ACHN (cell line): ENCODE measurements at regions not wholly inside any gene's neighbourhood (a gene's known extent, or its start where the extent isn't known, plus 50 kb on each side); places are given as distances from the start of the nearest gene placed in this dataset.
"Not testable (repeated sequence)": the region's sequence is repeated elsewhere in the genome, so short reads cannot be mapped to it uniquely, and the experiment has no call there.

Source experiments
- DNase-seq: peaks from one replicate; pipeline ENCODE4 v3.0.0-alpha.2; 2015
- in situ Hi-C: cut with HindIII; loops from 2 replicates; pipeline ENCODE4 v1.10.0; 2017; ENCODE audit warnings: low sequenced_read_pairs, low pct_ligation_motif_present, low pct_unique_long_range_greater_than_20kb

DNA sequence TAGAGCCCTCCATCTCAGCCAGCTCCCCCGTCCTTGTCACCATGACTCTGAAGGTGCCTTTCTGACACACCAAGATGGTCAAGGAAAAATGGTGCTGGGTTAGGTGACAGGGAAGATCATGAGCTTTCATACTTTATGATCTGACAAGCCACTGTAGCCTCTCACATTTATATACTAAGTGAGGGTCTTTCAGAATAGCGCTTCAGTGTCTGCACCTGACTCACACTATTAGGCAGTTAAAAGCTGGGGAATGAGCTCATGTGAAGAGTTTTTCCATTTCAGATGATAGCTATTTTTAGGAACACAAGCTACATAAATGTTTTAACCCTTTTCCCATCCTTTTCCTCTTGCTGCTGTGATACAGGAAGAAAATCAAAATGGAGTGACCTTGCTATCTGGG, 101.1 kb downstream of the FAM72B start:
- DNase-seq, in situ Hi-C loops: not testable (repeated sequence)

DNA sequence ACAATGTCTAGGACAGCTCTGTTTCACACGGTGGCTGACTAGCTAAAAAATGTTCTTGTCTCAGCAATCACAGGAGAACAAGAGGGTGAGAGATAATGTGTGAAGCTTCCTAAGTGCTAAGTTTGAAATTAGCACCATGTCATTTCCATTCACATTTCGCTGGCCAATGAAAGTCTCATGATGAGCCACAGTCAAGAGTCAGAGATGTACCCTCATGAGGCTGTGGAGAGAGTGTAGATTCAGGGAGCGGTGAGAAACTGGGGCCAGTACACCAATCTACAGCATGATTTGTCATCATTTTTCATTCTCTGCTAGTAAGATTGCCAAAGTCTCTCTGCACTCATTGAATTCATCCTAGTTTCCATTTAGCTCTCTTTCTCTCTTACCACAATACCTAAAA, 97.9 kb downstream of the FAM72B start:
- in situ Hi-C loops, DNase-seq: not testable (repeated sequence)

DNA sequence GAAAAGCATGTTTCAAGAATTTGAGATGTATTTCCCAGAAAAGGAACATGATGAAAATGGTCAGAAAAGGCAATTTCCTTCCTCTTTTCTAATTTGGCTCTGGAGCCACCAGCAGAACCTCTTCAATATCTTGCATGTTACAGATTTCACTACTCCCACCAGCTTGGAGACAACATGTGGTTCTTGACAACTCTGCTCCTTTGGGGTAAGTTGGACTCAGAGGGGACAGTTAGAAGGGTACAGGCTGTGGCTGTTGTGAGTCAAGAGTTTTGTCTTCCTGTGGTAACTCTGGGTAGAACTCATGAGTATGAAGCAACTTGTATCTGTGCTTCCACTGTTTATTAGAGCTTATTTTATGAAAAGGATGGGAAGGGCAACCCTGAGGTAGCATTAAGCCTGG, 96.9 kb downstream of the FAM72B start:
- DNase-seq, in situ Hi-C loops: not testable (repeated sequence)

DNA sequence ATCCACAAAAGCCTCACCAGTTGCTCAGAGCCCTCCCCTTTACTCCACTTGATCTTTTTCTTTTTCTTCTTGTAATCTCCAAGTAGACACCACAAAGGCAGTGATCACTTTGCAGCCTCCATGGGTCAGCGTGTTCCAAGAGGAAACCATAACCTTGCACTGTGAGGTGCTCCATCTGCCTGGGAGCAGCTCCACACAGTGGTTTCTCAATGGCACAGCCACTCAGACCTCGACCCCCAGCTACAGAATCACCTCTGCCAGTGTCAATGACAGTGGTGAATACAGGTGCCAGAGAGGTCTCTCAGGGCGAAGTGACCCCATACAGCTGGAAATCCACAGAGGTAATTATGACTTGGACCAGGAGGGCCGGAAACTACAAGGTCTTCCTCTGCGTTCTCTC, 95.6 kb downstream of the FAM72B start:
- in situ Hi-C loops, DNase-seq: not testable (repeated sequence)

DNA sequence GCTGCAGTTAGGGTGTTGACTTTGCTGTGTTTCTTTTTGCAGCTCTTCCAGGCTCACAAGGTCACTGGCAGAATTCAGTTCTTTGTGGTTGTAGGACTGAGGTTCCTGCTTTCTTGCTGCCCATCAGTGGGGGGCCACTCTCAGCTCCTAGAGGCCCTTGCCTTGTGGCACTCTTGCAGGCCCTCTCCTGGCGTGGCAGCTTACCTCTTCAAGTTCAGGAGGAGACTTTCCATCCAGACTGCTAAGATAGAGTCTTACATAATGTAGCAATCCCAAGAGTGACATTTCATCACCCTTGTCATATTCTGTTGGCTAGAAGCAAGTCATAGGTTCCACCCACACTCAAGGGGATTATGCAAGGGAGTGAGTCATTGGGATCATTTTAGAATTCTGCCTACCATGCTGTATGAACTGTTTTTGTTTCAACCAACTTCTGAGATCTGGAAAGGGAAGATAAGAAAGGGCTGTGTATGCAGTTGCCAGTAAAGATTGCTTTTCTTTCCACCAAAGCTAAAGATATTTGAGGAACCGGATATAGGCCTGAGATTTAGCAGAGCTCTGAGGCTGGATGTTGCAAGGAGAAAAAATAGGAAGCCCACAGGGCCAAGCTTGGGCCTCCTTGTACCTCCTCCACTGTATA, 91.7 kb downstream of the FAM72B start:
- in situ Hi-C loops, DNase-seq: not testable (repeated sequence)

DNA sequence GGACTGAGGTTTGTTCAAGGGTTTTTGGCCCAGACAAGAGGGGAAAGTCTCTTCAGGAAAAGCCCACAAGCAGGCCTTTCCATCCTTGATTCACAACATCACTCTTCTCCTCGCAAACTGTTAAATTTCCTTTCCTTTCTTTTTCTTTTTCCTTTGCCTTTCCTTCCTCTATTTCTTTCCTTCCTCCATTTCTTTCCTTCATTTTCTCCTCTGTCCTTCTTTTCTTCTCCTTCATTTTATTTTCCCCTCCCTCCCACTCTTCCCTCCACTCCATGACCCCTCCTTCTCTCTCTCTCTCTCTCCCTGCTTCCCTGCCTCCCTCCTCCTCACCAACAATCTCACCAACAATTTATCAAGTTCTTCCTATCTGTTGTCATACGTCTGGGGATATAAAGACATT, 89.1 kb downstream of the FAM72B start:
- in situ Hi-C loops, DNase-seq: not testable (repeated sequence)

DNA sequence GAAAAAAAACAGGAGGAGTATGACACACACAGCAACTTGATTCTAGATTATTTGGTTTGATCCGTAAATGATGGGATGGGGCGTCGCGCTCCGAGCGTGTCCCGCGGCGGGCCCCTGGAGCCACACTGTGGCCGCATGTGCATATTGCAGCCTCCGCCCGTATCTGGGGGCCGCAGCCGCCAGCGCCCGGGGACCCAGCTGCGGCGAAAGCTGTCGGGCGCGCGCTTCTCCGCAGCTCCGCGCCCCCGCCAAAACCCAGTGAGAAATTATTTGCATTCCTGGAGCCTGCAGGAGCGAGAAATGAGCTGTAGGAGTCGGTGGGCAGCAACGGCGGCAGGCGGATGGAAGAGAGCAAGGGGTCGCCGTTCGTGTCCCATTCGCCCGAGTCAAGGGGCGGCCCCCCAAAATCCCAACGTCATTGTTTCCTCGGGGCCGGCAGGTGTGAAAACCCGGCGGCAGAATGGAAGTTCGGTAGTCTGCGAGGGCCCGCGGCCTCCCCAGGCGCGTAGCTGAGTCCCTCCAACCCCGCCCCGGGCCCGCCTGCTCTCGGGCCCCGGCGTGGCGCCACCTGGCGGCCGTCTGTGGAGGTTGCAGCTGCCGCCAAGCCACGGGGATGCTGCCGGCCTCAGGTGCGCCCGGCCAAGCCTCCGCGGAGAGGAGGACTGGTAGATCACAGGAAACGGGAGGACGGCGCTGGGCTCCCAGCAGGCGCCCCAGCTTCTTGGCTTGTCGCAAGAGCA, 86.8 kb downstream of the FAM72B start:
- DNase-seq = peak; percentile 58
- in situ Hi-C loops = not testable (repeated sequence)

DNA sequence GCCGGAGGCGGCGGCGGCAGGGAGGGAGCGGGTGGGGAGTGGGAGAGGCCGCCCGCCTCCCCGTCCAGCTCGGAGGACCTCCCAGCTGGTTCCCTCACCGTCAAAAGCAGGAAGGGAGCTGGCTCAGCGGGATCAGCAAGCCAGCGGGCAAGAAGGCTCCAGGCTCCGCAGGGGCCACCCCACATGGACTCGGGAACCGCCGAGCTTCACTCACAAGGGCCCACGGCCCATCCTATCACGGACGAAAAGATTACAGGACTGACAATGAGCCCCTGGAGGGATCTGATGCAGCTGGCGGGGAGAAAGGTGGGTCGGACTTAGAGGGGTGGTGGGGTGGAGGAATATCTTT, 86.3 kb downstream of the FAM72B start:
- DNase-seq, in situ Hi-C loops: not testable (repeated sequence)

DNA sequence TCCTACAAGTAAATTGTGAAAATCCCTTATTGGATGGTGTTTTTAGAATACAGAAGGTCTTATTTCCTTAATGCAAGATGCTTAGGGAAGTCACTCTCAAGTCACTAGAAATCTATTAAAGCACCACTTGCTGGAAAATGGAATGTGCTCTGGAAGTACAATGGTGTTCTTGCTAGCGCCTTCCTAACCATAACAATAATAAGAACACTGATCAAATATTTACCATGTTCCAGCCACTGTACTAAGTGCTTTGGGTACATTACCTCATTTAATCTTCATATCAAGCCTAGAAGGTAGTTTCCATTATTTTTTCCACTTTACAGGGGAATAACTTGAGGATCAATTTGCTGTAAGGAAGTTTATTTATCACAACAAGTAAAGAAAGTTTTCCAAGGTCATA, 75.1 kb downstream of the FAM72B start:
- in situ Hi-C loops, DNase-seq: not testable (repeated sequence)

DNA sequence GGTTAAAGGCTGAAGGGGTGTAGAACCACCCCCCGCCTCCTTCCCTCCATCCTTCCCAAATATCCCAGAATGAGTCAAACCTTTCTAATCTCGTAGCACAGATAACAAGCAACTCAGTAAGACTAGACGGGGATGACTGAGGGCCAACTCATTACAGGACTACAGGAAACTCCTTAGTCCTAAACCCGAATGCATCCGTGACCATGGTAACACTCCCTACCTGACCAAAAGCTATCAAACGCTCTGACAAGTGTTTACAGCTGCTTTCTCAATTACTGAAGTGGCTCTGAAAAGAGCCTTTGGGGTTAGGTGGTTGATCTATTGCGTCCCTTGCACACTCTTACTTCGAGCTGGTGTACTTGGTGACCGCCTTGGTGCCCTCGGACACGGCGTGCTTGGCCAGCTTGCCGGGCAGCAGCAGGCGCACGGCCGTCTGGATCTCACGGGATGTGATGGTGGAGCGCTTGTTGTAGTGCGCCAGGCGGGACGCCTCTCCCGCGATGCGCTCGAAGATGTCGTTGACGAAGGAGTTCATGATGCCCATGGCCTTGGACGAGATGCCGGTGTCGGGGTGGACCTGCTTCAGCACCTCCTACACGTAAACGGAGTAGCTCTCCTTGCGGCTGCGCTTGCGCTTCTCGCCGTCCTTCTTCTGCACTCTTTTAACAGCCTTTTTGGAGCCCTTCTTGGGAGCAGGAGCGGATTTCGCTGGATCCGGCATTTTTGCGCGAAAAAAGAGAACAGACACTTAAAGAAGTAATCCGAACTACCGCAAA, 67.4 kb downstream of the FAM72B start:
- in situ Hi-C loops, DNase-seq: not testable (repeated sequence)

DNA sequence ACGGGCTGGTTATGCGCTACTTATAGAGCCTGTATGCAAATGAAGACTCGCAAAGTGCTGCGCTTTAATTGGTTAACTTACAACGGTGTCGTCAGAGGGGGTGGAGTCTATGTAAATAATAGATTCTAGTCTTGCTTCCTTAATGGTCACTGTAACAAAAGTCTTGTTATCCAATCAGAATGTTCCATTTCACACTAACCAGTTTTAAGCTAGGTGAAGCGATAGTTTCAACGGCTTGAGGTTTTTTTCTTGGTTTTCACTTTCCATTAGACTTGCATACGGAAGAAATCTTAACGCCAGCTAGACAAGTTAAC, 66.9 kb downstream of the FAM72B start:
- in situ Hi-C loops, DNase-seq: not testable (repeated sequence)

DNA sequence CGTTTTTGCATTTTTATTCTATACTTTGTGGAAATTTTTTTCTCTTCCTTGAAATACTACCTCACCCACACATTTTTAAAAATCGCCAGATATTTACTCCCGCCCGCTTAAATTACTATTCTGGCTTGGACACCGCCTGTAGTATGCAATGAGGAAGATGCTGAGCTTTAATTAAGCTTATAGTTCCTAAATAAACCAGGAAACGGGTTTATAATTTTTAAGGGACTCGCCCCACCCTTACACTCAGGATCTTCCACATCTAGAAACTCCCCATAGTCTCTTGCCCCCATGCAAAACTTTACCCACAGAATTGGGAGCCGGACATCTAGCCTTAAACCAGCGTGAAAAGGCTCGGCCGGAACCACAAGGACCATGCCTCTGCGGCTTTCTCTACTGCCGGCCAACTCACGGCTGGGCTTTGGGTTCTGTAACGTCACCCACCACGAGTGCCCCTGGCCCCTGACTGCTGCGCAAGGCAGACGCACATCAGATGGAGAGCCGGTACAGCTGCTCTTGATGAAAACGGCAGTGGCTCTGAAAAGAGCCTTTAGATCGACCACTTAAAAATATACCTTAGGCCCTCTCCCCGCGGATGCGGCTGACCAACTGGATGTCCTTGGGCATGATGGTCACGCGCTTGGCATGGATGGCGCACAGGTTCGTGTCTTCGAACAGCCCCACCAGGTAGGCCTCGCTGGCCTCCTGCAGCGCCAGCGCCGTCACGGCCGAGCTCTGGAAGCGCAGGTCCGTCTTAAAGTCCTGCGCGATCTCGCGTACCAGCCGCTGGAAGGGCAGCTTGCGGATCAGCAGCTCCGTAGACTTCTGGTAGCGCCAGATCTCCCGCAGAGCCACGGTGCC, 66.3 kb downstream of the FAM72B start:
- in situ Hi-C loops, DNase-seq: not testable (repeated sequence)
